CD4-positive, alpha-beta memory T cell (primary cell): ENCODE measurements at regions not wholly inside any gene's neighbourhood (a gene's known extent, or its start where the extent isn't known, plus 50 kb on each side); places are given as distances from the start of the nearest gene placed in this dataset.
"Not testable (repeated sequence)": the region's sequence is repeated elsewhere in the genome, so short reads cannot be mapped to it uniquely, and the experiment has no call there.

Source experiments
- CTCF ChIA-PET: fragments of 350-600 bp; sonication (Branson Sonifier 250); formaldehyde crosslinking; loops from one replicate; lab custom pipeline; 2021; ENCODE audit warnings: inconsistent platforms; ENCODE audit not compliant: partially characterized antibody; lab: Charles Lee
- POLR2A ChIA-PET: fragments of 350-600 bp; sonication (Branson Sonifier 250); formaldehyde crosslinking; loops from one replicate; lab custom pipeline; 2021; ENCODE audit not compliant: partially characterized antibody; lab: Charles Lee
- DNase-seq, 5 donors: peaks; one replicate each; pipeline versions ENCODE4 v3.0.0 to v3.0.0-alpha.2; 2020 to 2022; ENCODE audit warnings: mixed read lengths in 1 of 5
- H3K27ac ChIP-seq: one replicate; pipeline ENCODE4 v1.7.0; 2013; ENCODE audit warnings: low read depth, low read length
- H3K27me3 ChIP-seq: 2 replicates; pipeline ENCODE4 v1.7.0; 2013; ENCODE audit warnings: mild to moderate bottlenecking, low read length, moderate library complexity; ENCODE audit not compliant: insufficient read depth
- H3K36me3 ChIP-seq: 2 replicates; pipeline ENCODE4 v1.7.0; 2013; ENCODE audit warnings: mild to moderate bottlenecking, low read length, moderate library complexity; ENCODE audit not compliant: insufficient read depth
- H3K4me1 ChIP-seq: 2 replicates; pipeline ENCODE4 v1.7.0; 2013; ENCODE audit warnings: mild to moderate bottlenecking, low read length, moderate library complexity; ENCODE audit not compliant: insufficient read depth
- H3K4me3 ChIP-seq, 2 donors: one replicate each; pipeline ENCODE4 v1.7.0; 2013; ENCODE audit warnings: low read length in 2 of 2, mild to moderate bottlenecking in 1 of 2
- H3K9me3 ChIP-seq, 2 donors: one replicate each; pipeline ENCODE4 v1.7.0; 2013; ENCODE audit warnings: low read length in 2 of 2, control low read depth in 1 of 2; ENCODE audit not compliant: control insufficient read depth in 1 of 2
- H3K27ac Mint-ChIP-seq, 7 donors: one replicate each; pipeline ENCODE4 v1.8.0; 2020 to 2021; ENCODE audit warnings: mixed read lengths in 7 of 7, mild to moderate bottlenecking in 6 of 7, inconsistent platforms in 3 of 7, moderate library complexity in 3 of 7
- H3K27me3 Mint-ChIP-seq, 2 donors: one replicate each; pipeline ENCODE4 v1.8.0; 2020 to 2021; ENCODE audit warnings: mixed read lengths in 2 of 2
- H3K36me3 Mint-ChIP-seq, 2 donors: one replicate each; pipeline ENCODE4 v1.8.0; 2020 to 2021; ENCODE audit warnings: mixed read lengths in 2 of 2, inconsistent platforms in 1 of 2, mild to moderate bottlenecking in 1 of 2
- H3K4me1 Mint-ChIP-seq, 4 donors: one replicate each; pipeline ENCODE4 v1.8.0; 2020 to 2021; ENCODE audit warnings: mixed read lengths in 4 of 4, mild to moderate bottlenecking in 1 of 4
- H3K4me3 Mint-ChIP-seq, 8 donors: one replicate each; pipeline ENCODE4 v1.8.0; 2020 to 2021; ENCODE audit warnings: mixed read lengths in 8 of 8, mild to moderate bottlenecking in 7 of 8, moderate library complexity in 6 of 8, inconsistent platforms in 3 of 8
- H3K9me3 Mint-ChIP-seq, 8 donors: one replicate each; pipeline ENCODE4 v1.8.0; 2020 to 2021; ENCODE audit warnings: mixed read lengths in 8 of 8, mild to moderate bottlenecking in 5 of 8, inconsistent platforms in 3 of 8, moderate library complexity in 1 of 8
- intact Hi-C: fragments of 100-400 bp; cut with micrococcal nuclease; formaldehyde crosslinking; loops from one replicate; pipeline ENCODE4 v1.15.1; 2023

GRCh38 chr4:17027495-17027894, 129.1 kb upstream of the LDB2 start:
- Histone ChIP-seq H3K36me3 (no peaks in the 10 kb centered on the region), H3K27ac (no peak overlapping the region), H3K27me3 (no peaks in the 10 kb centered on the region), H3K9me3 (no peaks in the 10 kb centered on the region), H3K4me1 (no peaks in the 10 kb centered on the region), H3K4me3 (no peak overlapping the region)
- intact Hi-C loops = no loop called here
- no peak for DNase-seq
- H3K4me1 Mint-ChIP-seq = no peaks in the 10 kb centered on the region
- peaks cover 7 to 9% of the 10 kb centered on the region in 2 donors for H3K27me3 Mint-ChIP-seq
- POLR2A ChIA-PET = no interaction called here
- CTCF ChIA-PET = no interaction called here
- H3K36me3 Mint-ChIP-seq = no peaks in the 10 kb centered on the region
- H3K27ac Mint-ChIP-seq = no peak overlapping the region
- peaks cover 0 to 2% (median 0%) of the 10 kb centered on the region in 8 donors for H3K9me3 Mint-ChIP-seq
- no peak overlapping the region for H3K4me3 Mint-ChIP-seq

DNA sequence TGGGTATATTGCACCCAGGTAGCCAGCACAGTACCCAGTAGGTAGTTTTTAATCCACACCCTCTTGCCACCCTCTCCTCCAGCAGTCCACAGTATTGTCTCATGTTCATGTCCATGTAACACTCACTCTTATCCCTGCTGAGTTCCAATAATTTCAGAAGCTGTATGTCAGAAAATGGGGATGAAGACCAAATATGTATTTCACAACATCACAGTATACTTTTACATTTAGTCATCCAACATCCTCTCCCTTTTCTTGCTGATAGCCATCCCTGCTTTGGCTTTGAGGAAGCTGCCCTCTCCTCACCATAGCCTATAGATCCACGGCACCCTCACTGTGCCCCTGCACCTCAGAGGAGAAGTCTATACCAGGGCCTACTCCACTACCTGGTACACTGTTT, 126.0 kb upstream of the LDB2 start:
- no peaks in the 10 kb centered on the region for H3K4me1 ChIP-seq
- H3K4me3 ChIP-seq = no peak overlapping the region

GRCh38 chr4:17020901-17021300, 122.5 kb upstream of the LDB2 start:
- Mint-ChIP-seq H3K4me3 (no peak overlapping the region), H3K27ac (no peak overlapping the region), H3K36me3 (no peaks in the 10 kb centered on the region), H3K27me3 (peaks cover 1 to 5% of the 10 kb centered on the region in 2 donors), H3K4me1 (no peaks in the 10 kb centered on the region), H3K9me3 (peaks cover 0 to 2% (median 0%) of the 10 kb centered on the region in 8 donors)
- H3K4me3 ChIP-seq = no peak overlapping the region
- H3K9me3 ChIP-seq = no peaks in the 10 kb centered on the region
- DNase-seq = no peak
- no peak overlapping the region for H3K27ac ChIP-seq
- H3K4me1 ChIP-seq = no peaks in the 10 kb centered on the region
- H3K36me3 ChIP-seq = no peaks in the 10 kb centered on the region
- ChIA-PET CTCF (no interaction called here), POLR2A (no interaction called here)
- no peaks in the 10 kb centered on the region for H3K27me3 ChIP-seq
- intact Hi-C loops = no loop called here

More for the DNA sequence above, 126.0 kb upstream of the LDB2 start:
- intact Hi-C loops = no loop called here
- Mint-ChIP-seq H3K4me1 (no peaks in the 10 kb centered on the region), H3K9me3 (peaks cover 0 to 2% (median 0%) of the 10 kb centered on the region in 8 donors), H3K4me3 (no peak overlapping the region), H3K27ac (no peak overlapping the region), H3K27me3 (peaks cover 9 to 11% of the 10 kb centered on the region in 2 donors), H3K36me3 (no peaks in the 10 kb centered on the region)
- no peaks in the 10 kb centered on the region for H3K9me3 ChIP-seq
- no peaks in the 10 kb centered on the region for H3K27me3 ChIP-seq
- H3K36me3 ChIP-seq = no peaks in the 10 kb centered on the region
- no peak for DNase-seq
- ChIA-PET POLR2A (no interaction called here), CTCF (no interaction called here)
- no peak overlapping the region for H3K27ac ChIP-seq

GRCh38 chr4:17020451-17020850, 122.0 kb upstream of the LDB2 start:
- Histone ChIP-seq H3K27ac (no peak overlapping the region), H3K36me3 (no peaks in the 10 kb centered on the region), H3K4me1 (no peaks in the 10 kb centered on the region), H3K27me3 (no peaks in the 10 kb centered on the region), H3K9me3 (no peaks in the 10 kb centered on the region), H3K4me3 (no peak overlapping the region)
- H3K4me1 Mint-ChIP-seq = no peaks in the 10 kb centered on the region
- intact Hi-C loops = no loop called here
- no peaks in the 10 kb centered on the region for H3K36me3 Mint-ChIP-seq
- POLR2A ChIA-PET = no interaction called here
- DNase-seq = no peak
- no peak overlapping the region for H3K27ac Mint-ChIP-seq
- no peak overlapping the region for H3K4me3 Mint-ChIP-seq
- CTCF ChIA-PET = no interaction called here
- peaks cover 0 to 2% (median 0%) of the 10 kb centered on the region in 8 donors for H3K9me3 Mint-ChIP-seq
- H3K27me3 Mint-ChIP-seq = peaks cover 0 to 5% of the 10 kb centered on the region in 2 donors

DNA sequence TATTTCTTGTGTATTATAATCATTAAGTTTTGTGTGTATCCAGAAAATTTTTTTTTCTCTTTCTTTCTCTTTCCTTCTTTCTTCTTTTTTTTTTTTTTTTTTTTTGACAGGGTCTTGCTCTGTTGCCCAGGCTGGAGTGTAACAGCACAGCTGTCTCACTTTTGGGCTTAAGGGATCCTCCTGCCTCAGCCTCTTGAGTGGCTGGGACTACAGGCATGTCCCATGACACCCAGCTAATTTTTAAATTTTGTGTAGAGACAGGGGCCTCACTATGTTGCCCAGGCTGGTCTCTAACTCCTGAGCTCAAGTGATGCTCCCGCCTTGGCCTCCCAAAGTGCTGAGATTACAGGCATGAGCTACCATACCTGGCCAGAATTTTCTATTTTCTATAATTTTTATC, 120.2 kb upstream of the LDB2 start:
- H3K4me3 Mint-ChIP-seq, H3K9me3 Mint-ChIP-seq, POLR2A ChIA-PET, H3K36me3 Mint-ChIP-seq, H3K36me3 ChIP-seq, H3K27me3 ChIP-seq, CTCF ChIA-PET, DNase-seq, H3K4me3 ChIP-seq, H3K9me3 ChIP-seq, intact Hi-C loops, H3K4me1 ChIP-seq, H3K27ac Mint-ChIP-seq, H3K4me1 Mint-ChIP-seq, H3K27ac ChIP-seq, H3K27me3 Mint-ChIP-seq: not testable (repeated sequence)

- no peaks in the 10 kb centered on the region for H3K9me3 ChIP-seq
- ChIA-PET CTCF (no interaction called here), POLR2A (interaction anchor here (0.6 kb wide), 1 partner anchor 11 kb away, joined by 3 read pairs; no protein-coding TSS in a partner anchor)
- no peaks in the 10 kb centered on the region for H3K4me1 Mint-ChIP-seq
- intact Hi-C loops = no loop called here
- H3K27me3 Mint-ChIP-seq = peaks cover 0 to 5% of the 10 kb centered on the region in 2 donors
- no peak overlapping the region for H3K4me3 ChIP-seq
- peaks cover 0 to 2% (median 0%) of the 10 kb centered on the region in 8 donors for H3K9me3 Mint-ChIP-seq
- DNase-seq = no peak
- no peak overlapping the region for H3K27ac Mint-ChIP-seq
- no peaks in the 10 kb centered on the region for H3K36me3 Mint-ChIP-seq
- H3K27ac ChIP-seq = no peak overlapping the region
- no peak overlapping the region for H3K4me3 Mint-ChIP-seq
- no peaks in the 10 kb centered on the region for H3K27me3 ChIP-seq
- no peaks in the 10 kb centered on the region for H3K36me3 ChIP-seq
- no peaks in the 10 kb centered on the region for H3K4me1 ChIP-seq
Measured at GRCh38 chr4:17018013-17018412, 119.6 kb upstream of the LDB2 start.

GRCh38 chr4:17013382-17014006, 115.0 kb upstream of the LDB2 start:
- H3K27ac ChIP-seq = no peak overlapping the region
- H3K4me1 Mint-ChIP-seq = no peaks in the 10 kb centered on the region
- H3K36me3 Mint-ChIP-seq = no peaks in the 10 kb centered on the region
- H3K9me3 Mint-ChIP-seq = no peaks in the 10 kb centered on the region
- DNase-seq = no peak
- ChIA-PET POLR2A (no interaction called here), CTCF (no interaction called here)
- H3K4me3 Mint-ChIP-seq = no peak overlapping the region
- H3K4me1 ChIP-seq = no peaks in the 10 kb centered on the region
- H3K27me3 ChIP-seq = no peaks in the 10 kb centered on the region
- H3K27me3 Mint-ChIP-seq = no peaks in the 10 kb centered on the region
- intact Hi-C loops = no loop called here
- no peaks in the 10 kb centered on the region for H3K36me3 ChIP-seq
- H3K9me3 ChIP-seq = no peaks in the 10 kb centered on the region
- no peak overlapping the region for H3K27ac Mint-ChIP-seq
- H3K4me3 ChIP-seq = no peak overlapping the region
